Muscle layer of colon (tissue), 2 donors: ENCODE measurements at regions not wholly inside any gene's neighbourhood (a gene's known extent, or its start where the extent isn't known, plus 50 kb on each side); places are given as distances from the start of the nearest gene placed in this dataset.

Experiments used
- H3K27ac ChIP-seq: one replicate; pipeline ENCODE4 v1.7.0; 2013; ENCODE audit warnings: low read depth, mild to moderate bottlenecking, low read length, moderate library complexity
- H3K27me3 ChIP-seq, 2 donors: one replicate each; pipeline ENCODE4 v1.7.0; 2013; ENCODE audit warnings: low read length in 2 of 2, mild to moderate bottlenecking in 2 of 2; ENCODE audit not compliant: insufficient read depth in 2 of 2, control insufficient read depth in 1 of 2
- H3K36me3 ChIP-seq: one replicate; pipeline ENCODE4 v1.7.0; 2013; ENCODE audit warnings: mild to moderate bottlenecking, low read length; ENCODE audit not compliant: insufficient read depth
- H3K4me1 ChIP-seq: one replicate; pipeline ENCODE4 v1.7.0; 2013; ENCODE audit warnings: mild to moderate bottlenecking, low read length; ENCODE audit not compliant: insufficient read depth
- H3K4me3 ChIP-seq, 2 donors: one replicate each; pipeline ENCODE4 v1.7.0; 2013; ENCODE audit warnings: low read length in 2 of 2, low read depth in 1 of 2, mild to moderate bottlenecking in 1 of 2, moderate library complexity in 1 of 2
- H3K9ac ChIP-seq: one replicate; pipeline ENCODE4 v1.7.0; 2013; ENCODE audit warnings: low read length
- H3K9me3 ChIP-seq: one replicate; pipeline ENCODE4 v1.7.0; 2013; ENCODE audit warnings: mild to moderate bottlenecking, low read length
- donor health status: abdominal sarcoma.
- donor health status: Adenocarcinoma of cecum.

DNA sequence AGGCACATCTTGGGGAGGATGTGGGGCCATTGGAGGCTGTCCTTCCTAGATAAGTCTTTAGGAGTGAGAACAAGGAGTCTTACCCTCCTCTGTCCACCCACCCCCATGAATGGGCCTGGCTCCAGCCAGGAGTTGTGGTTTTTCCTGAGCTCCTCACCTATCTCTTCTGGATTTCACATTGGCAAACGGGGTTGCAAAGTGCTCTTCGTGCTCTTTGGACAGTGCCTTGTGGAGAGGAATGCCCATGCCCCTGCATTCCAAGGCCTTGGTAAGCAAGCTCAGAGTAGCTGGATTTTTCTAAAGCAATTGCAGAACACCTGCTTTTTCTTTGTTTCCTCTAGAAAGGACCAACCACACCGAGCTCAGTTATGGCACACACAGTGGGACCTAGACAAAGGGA, 152.1 kb upstream of the CAMK1G start:
- Histone ChIP-seq H3K36me3 (no peaks in the 10 kb centered on the region), H3K27me3 (no peaks in the 10 kb centered on the region), H3K27ac (no peak overlapping the region), H3K9me3 (no peaks in the 10 kb centered on the region), H3K9ac (no peak overlapping the region), H3K4me1 (no peaks in the 10 kb centered on the region), H3K4me3 (no peak overlapping the region)

DNA sequence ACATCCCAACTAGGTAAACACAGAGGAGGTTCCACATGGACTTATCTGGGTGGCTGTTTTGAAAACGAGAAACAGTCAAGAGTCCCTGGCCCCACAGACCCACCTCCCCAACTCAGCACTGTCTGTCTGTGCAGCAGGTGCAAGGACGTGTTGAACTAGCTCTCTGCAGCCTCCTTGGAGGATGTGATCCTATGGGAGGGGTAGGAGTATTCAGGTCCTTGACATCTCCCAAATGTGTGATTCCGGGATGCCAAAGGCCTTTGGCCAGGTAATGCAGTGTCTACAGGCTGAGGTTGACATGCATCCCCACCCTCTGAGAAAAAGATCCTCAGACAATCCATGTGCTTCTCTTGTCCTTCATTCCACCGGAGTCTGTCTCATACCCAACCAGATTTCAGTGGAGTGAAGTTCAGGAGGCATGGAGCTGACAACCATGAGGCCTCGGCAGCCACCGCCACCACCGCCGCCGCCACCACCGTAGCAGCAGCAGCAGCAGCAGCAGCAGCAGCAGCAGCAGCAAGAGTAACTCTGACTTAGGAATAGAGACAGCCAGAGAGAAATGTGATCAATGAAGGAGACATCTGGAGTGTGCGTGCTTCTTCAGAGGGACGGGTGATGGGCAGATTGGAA, 151.6 kb upstream of the CAMK1G start:
- no peaks in the 10 kb centered on the region for H3K4me1 ChIP-seq
- H3K27ac ChIP-seq, result no peak overlapping the region

DNA sequence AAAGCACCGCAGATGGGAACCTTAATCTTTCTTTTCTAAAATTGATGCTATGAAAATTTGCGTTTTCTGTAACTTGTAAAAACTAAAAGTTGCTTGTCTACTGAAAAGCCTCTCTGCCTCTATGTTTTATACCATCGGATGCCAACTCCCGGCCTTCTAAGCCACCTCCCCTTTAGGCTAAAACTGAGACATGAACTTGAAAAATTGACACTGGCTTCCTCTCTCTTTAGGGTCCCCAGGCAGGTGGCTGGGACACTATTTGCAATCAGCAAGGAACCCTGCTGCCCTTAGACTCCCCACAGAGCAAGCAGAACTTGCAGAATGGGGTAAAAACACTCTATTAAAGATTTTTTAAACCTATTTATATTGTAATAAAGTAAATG, 151.1 kb upstream of the CAMK1G start:
- Histone ChIP-seq H3K4me3 (no peak overlapping the region), H3K36me3 (no peaks in the 10 kb centered on the region), H3K4me1 (no peaks in the 10 kb centered on the region), H3K9ac (no peak overlapping the region), H3K27ac (no peak overlapping the region), H3K9me3 (no peaks in the 10 kb centered on the region), H3K27me3 (no peaks in the 10 kb centered on the region)

More for the DNA sequence above, 151.6 kb upstream of the CAMK1G start:
- Histone ChIP-seq H3K36me3 (no peaks in the 10 kb centered on the region), H3K27me3 (no peaks in the 10 kb centered on the region), H3K4me3 (no peak overlapping the region), H3K9ac (no peak overlapping the region), H3K9me3 (no peaks in the 10 kb centered on the region)

DNA sequence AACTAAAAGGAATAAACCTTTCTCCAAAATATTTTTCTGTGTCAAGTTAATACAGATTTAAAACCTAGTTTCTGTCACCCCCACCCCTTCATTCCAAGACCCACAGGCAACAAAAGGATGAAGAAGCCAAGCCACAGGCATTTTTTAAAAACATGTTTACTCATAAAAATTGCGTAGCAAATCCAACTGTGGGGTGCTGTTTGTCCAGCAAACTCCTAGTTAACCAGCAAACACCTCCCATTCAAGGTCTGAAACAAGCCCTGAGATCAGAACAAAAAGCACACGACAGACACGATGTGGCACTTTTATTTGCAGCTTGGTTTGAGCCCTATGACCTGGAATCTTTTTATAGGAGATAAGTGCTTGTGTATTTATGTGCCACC, 149.9 kb upstream of the CAMK1G start:
- Histone ChIP-seq H3K4me1 (no peaks in the 10 kb centered on the region), H3K9me3 (no peaks in the 10 kb centered on the region), H3K36me3 (no peaks in the 10 kb centered on the region), H3K27me3 (no peaks in the 10 kb centered on the region), H3K27ac (no peak overlapping the region), H3K4me3 (no peak overlapping the region), H3K9ac (no peak overlapping the region)

DNA sequence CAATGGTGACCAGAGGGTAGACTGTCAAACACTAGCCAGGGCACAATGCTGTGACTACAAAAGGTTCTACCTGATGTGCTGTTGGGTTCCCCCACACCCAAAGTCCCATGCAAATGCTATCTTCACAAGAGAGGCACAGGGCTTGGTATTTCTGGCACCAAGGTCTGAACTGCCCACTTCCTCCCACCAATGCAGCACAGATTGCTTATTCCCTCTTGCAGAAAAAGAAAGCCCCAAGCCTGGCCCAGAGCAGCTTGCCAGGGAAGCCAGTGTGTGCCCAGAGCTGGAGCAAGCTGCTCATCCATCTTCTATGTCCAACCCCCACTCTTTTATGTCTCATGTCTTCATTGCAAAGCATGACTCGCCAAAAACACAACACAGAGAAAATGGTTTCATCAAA, 149.4 kb upstream of the CAMK1G start:
- Histone ChIP-seq H3K4me1 (no peaks in the 10 kb centered on the region), H3K27me3 (no peaks in the 10 kb centered on the region), H3K36me3 (no peaks in the 10 kb centered on the region), H3K27ac (no peak overlapping the region), H3K4me3 (no peak overlapping the region), H3K9ac (no peak overlapping the region), H3K9me3 (no peaks in the 10 kb centered on the region)

DNA sequence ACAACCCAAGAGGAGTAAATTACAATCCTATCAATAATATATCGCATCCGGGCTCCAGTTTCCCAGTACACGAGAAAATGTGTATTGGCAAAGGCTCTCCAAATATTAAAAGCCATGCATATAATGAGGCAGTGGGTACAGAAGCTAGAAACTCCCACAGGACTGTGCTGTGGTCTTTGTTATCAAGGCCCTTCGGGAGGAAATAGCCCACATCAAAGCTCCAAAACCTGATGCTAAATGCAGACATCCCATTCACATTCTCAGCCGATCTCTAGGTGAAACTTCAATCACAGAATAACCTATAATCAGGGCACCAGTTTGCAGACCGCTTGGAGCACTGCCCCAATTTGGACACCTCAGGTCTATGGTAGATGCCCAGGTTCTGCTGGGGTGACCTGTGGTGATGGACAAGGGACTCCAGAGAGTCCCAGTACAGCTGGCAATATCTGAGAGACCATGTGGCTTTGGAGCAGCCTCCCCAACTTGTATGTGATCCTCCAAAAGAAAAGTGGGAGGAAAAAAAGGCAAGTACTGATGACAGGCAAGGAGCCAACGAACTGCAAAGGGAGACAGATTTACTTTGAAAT, 148.8 kb upstream of the CAMK1G start:
- Histone ChIP-seq H3K27ac (no peak overlapping the region), H3K4me3 (no peak overlapping the region), H3K9me3 (no peaks in the 10 kb centered on the region), H3K9ac (no peak overlapping the region), H3K27me3 (no peaks in the 10 kb centered on the region), H3K4me1 (no peaks in the 10 kb centered on the region), H3K36me3 (no peaks in the 10 kb centered on the region)

DNA sequence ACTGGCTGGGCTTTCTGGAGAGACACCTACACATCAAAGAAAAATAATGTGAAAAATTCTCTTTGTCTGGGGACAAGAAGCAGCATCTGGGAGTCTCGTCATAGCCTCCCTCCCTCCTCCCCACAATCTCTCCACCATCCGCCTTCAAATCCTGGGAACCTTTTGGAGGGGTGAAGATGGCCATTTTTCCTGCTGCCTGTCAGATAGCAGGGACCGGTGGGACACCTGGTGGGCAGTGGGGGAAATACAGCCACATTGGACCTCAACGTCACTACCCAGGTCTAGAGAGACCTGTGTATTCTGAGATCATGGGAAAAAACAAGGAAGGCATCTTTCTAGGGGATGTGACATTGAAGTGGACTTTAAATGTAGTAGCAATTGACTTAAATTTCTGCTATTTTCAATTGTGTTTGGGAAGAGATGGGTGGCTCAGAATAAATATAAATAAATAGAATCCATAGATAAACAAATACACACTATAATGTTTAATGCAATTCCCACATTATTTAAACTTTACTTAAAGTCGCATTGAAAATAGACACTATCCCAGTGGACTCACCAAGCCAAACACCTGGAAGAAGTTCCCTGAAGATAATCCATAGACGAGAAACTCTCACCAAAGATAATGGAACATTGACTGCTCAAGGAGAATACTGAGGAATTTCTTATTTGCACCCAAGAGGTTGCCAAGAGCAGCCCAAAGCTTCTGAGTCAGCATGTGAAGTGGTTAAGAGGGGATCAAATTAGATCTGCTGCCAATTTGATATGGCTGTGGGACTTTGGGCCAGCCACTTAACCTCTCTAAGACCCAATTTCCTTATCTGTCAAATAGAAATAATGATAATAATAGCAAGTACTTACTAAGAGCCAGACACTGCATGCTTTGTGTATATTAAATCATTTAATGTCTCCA, 147.6 kb upstream of the CAMK1G start:
- Histone ChIP-seq H3K4me3 (no peak overlapping the region), H3K27me3 (no peaks in the 10 kb centered on the region), H3K9ac (no peak overlapping the region), H3K4me1 (no peaks in the 10 kb centered on the region), H3K27ac (no peak overlapping the region), H3K9me3 (no peaks in the 10 kb centered on the region), H3K36me3 (no peaks in the 10 kb centered on the region)

DNA sequence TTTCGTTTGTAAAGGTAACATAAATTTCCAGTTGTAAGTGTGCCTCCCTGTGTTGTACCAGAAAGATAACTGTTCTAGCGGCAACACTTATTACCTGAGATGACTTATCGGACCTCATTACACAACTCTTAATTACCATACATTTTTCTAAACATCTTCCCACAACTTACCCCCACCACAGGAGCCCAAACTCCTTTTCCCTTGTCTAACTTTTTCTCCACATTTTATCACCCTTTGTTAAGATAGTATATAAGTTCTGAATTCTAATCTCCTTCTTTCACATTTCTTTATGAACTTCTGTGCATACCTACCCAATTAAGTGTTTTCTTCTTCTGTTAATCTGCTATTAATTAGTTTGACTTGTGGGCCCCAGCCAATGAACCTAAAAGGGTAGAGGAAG, 143.7 kb upstream of the CAMK1G start:
- H3K9me3 ChIP-seq, result no peaks in the 10 kb centered on the region
- no peak overlapping the region for H3K4me3 ChIP-seq
- no peaks in the 10 kb centered on the region for H3K36me3 ChIP-seq
- H3K27me3 ChIP-seq, result no peaks in the 10 kb centered on the region
- H3K4me1 ChIP-seq, result no peaks in the 10 kb centered on the region
- no peak overlapping the region for H3K9ac ChIP-seq
- no peak overlapping the region for H3K27ac ChIP-seq

DNA sequence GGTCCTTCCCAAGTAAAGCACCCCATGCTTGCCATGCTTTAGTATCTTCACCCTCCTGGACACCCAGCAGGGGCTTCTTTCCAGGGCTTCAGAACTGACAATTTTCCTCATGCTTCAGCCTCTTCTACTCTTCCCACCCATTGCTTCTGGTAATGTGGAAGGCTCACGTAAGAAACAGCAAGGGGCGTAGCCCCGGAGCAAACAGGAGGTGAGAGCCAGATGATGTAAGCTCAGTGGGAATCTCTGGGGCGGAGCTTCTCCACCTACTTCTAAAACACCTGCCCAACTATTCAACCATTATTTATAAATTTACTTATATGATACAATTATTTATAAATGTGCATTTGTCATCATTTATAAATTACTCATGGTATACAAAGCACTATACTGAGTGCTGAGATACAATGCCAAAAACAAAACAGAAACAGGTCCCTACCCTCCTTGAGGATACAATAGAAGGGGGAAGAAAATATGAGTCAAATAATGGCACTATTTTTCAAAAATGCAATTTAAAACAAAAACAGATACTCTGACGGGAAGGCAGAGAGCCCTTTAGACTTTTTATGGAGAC, 140.1 kb upstream of the CAMK1G start:
- H3K4me1 ChIP-seq, result no peaks in the 10 kb centered on the region
- H3K9ac ChIP-seq, result no peak overlapping the region
- H3K27me3 ChIP-seq, result no peaks in the 10 kb centered on the region
- H3K4me3 ChIP-seq, result no peak overlapping the region
- no peaks in the 10 kb centered on the region for H3K9me3 ChIP-seq
- H3K36me3 ChIP-seq, result no peaks in the 10 kb centered on the region
- H3K27ac ChIP-seq, result no peak overlapping the region

DNA sequence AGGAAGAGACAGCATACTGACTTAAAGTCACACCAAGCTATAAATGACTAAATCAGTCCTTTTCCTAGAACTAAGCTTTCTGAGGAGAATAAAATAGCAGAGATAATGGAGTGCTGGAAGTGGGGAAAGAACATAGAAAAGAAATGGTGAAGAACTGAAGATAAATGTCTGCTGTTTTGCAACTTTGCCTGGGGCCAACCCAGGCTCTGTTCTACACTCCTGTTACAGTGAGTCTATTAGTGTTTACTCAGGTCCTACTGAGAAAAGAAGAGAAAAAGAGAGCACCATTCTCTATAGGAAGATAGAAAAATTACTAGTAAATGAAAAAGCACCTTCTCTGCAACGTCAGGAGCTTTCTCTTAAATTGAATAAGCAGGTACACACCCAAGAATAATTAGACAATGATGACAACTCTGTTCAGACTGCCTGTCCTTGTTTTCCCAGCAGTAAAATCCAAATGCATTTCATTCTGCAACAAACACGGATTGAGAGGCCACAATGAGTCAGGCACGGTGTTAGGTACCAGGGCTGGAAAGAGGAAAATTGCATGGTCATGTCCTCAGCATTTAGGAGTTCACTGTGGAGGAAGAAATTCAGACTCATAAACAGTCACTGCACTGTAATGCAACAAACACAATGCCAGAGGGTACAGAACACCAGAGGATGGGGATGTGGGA, 139.4 kb upstream of the CAMK1G start:
- no peak overlapping the region for H3K4me3 ChIP-seq
- no peaks in the 10 kb centered on the region for H3K36me3 ChIP-seq
- H3K9me3 ChIP-seq, result no peaks in the 10 kb centered on the region
- no peaks in the 10 kb centered on the region for H3K4me1 ChIP-seq
- H3K9ac ChIP-seq, result no peak overlapping the region
- no peak overlapping the region for H3K27ac ChIP-seq
- no peaks in the 10 kb centered on the region for H3K27me3 ChIP-seq

DNA sequence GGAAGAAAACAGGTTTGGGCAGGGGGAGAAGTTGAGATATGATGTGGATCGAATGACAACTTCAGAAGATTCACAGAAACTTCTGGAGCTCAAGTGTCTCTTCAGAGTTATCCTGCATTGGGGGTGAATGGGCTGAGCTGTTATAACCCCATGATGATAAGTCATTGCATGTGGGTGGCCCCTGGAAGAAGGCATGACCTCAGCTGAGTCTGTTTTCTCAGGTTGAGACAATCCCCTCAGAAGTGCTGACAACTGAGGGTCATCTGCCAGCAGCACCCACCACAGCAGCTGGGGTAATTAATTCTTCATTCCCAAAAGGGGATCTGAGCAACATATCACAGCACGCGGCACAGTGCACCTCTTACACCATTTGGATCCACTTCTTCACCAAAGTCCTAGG, 138.6 kb upstream of the CAMK1G start:
- H3K9me3 ChIP-seq, result no peaks in the 10 kb centered on the region
- no peak overlapping the region for H3K27ac ChIP-seq
- H3K9ac ChIP-seq, result no peak overlapping the region
- no peak overlapping the region for H3K4me3 ChIP-seq
- H3K4me1 ChIP-seq, result no peaks in the 10 kb centered on the region
- no peaks in the 10 kb centered on the region for H3K27me3 ChIP-seq
- H3K36me3 ChIP-seq, result no peaks in the 10 kb centered on the region
